B cell (primary cell): ENCODE measurements at regions not wholly inside any gene's neighbourhood (a gene's known extent, or its start where the extent isn't known, plus 50 kb on each side); places are given as distances from the start of the nearest gene placed in this dataset.

Source experiments
- CTCF ChIP-seq: fragments of 200-600 bp; IDR thresholded peaks from one replicate; pipeline ENCODE4 v1.8.0; 2022; ENCODE audit warnings: antibody characterized with exemption, mild to moderate bottlenecking
- EZH2 ChIP-seq: IDR thresholded peaks from 2 replicates; pipeline ENCODE4 v1.6.1; 2012; ENCODE audit warnings: borderline replicate concordance, low read depth, mild to moderate bottlenecking, moderate library complexity, low read length; ENCODE audit not compliant: insufficient read depth, poor library complexity, severe bottlenecking

DNA sequence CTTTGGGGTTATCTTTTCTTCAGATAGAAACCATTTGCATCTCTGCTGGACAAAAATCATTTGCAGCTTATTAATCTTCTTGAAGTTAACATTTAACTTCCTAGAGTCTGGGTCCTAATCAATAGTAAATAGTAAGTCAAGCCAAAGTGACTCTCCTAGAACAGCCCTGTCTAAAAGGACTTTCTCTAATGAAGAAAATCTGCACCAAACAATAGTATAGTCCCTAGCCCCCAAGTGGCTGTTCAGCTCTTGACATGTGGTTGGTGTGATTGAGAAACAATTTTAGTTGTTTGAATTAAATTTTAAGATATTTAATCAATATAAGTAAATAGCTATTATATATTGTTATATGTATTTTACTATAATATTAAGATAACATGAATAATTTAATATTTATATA, 64.6 kb upstream of the SHB start:
- TF ChIP-seq CTCF (no peak), EZH2 (no peak)
